Fibroblast of lung (primary cell): ENCODE measurements at regions not wholly inside any gene's neighbourhood (a gene's known extent, or its start where the extent isn't known, plus 50 kb on each side); places are given as distances from the start of the nearest gene placed in this dataset.

Experiments
- EZH2 ChIP-seq: IDR thresholded peaks from 2 replicates; pipeline ENCODE4 v1.5.1; 2012; ENCODE audit warnings: low read length, control low read depth, mild to moderate bottlenecking; ENCODE audit errors: missing control alignments
- TF ChIP-seq, protein P1 (sequence below), 2 donors: IDR thresholded peaks in 1 of 2; conservative IDR thresholded peaks in 1 of 2; 1 replicate in 1 of 2; 2 replicates in 1 of 2; pipeline ENCODE4 v1.5.1; 2011 to 2012; ENCODE audit warnings: low read length in 2 of 2, control low read depth in 1 of 2, inconsistent platforms in 1 of 2, low read depth in 1 of 2, mild to moderate bottlenecking in 1 of 2

DNA sequence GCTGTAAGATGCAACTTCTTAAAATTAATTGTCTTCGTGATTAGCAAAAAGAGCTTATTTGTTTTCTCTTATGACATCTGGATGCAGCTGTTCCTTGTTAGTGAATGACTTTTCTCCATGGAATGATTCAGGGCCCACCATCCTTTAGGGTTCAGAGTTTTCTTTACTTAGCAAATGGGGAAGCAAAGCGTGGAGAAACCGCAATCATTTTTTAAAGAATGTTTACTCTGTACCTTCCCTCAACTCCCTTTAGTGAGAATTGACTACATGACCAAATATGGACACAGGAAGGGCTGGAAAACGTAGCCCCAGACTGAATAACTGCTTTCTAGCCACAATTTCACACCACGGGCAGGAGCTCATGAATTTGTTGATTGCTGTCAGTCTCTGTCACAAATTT, 130.1 kb downstream of the EDEM1 start:
- TF ChIP-seq, protein P1, sequence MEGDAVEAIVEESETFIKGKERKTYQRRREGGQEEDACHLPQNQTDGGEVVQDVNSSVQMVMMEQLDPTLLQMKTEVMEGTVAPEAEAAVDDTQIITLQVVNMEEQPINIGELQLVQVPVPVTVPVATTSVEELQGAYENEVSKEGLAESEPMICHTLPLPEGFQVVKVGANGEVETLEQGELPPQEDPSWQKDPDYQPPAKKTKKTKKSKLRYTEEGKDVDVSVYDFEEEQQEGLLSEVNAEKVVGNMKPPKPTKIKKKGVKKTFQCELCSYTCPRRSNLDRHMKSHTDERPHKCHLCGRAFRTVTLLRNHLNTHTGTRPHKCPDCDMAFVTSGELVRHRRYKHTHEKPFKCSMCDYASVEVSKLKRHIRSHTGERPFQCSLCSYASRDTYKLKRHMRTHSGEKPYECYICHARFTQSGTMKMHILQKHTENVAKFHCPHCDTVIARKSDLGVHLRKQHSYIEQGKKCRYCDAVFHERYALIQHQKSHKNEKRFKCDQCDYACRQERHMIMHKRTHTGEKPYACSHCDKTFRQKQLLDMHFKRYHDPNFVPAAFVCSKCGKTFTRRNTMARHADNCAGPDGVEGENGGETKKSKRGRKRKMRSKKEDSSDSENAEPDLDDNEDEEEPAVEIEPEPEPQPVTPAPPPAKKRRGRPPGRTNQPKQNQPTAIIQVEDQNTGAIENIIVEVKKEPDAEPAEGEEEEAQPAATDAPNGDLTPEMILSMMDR (conservative IDR thresholded peaks at IDR 0.05 in 1 of 2, IDR thresholded peaks at IDR 0.05 in 1 of 2; ENCODE audit: low read depth in 1 of 2, low read length in 2 of 2), result no peak
- no peak for TF ChIP-seq EZH2
